Testis (tissue), 2 donors: ENCODE measurements at regions not wholly inside any gene's neighbourhood (a gene's known extent, or its start where the extent isn't known, plus 50 kb on each side); places are given as distances from the start of the nearest gene placed in this dataset.
"Not testable (repeated sequence)": the region's sequence is repeated elsewhere in the genome, so short reads cannot be mapped to it uniquely, and the experiment has no call there.

Experiments used
- DNase-seq: peaks from one replicate; pipeline ENCODE4 v3.0.0-alpha.2; 2019
- H3K27ac ChIP-seq, 2 donors: fragments of 200-600 bp; sonication (generic); one replicate each; pipeline ENCODE4 v1.5.1; 2019
- H3K27me3 ChIP-seq: fragments of 200-600 bp; sonication (generic); one replicate; pipeline ENCODE4 v1.5.1; 2019
- H3K36me3 ChIP-seq: fragments of 200-600 bp; sonication (generic); one replicate; pipeline ENCODE4 v1.5.1; 2017; ENCODE audit warnings: low read depth; ENCODE audit errors: missing control alignments
- H3K4me1 ChIP-seq: fragments of 200-600 bp; sonication (generic); one replicate; pipeline ENCODE4 v1.5.1; 2019
- H3K4me3 ChIP-seq, 2 donors: fragments of 200-600 bp; sonication (generic); one replicate each; pipeline ENCODE4 v1.5.1; 2017 to 2019
- H3K9me3 ChIP-seq: fragments of 200-600 bp; sonication (generic); one replicate; pipeline ENCODE4 v1.5.1; 2017
- POLR2A ChIP-seq: fragments of 450-650 bp; IDR thresholded peaks from one replicate; pipeline ENCODE4 v1.6.1; 2017; ENCODE audit warnings: antibody characterized with exemption, mild to moderate bottlenecking, moderate library complexity
- WGBS, 2 donors: methylation state at CpG; one replicate each; pipeline ENCODE4 v1.1.5; 2018; 5-methylcytosine and 5-hydroxymethylcytosine counted together
- intact Hi-C: fragments of 100-400 bp; cut with DNase I; formaldehyde crosslinking; loops from one replicate; pipeline ENCODE4 v1.15.1; 2023; ENCODE audit warnings: low total_unique reads
- TF ChIP-seq, protein P1 (sequence below), 3 experiments: fragments of 450-650 bp in 2 of 3; fragments of 200-600 bp in 1 of 3; sonication (generic) in 1 of 3; IDR thresholded peaks; one replicate each; pipeline ENCODE4 v1.5.1; 2016 to 2019; ENCODE audit warnings: antibody characterized with exemption in 3 of 3, mild to moderate bottlenecking in 2 of 3, moderate library complexity in 1 of 3

DNA sequence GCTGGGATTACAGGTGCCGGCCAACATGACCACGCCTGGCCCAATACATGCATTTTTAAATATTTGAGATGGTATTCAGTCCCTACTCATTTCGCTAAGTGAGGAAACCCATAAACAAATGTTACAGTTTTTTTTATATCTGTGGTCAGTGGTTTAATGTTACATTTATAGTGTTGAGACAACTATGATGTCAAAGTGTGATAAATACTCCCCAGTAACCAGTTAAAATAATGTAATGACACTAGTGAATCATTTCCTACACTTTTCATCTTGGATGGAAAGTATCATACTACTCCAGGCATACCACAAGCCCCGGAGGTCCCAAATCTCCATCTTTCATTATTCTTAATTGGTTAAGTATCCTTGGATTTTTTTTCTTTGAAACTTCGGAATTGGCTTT lies 87.5 kb upstream of the KIF26B start:
- Histone ChIP-seq H3K9me3 (no peaks in the 10 kb centered on the region), H3K4me1 (no peaks in the 10 kb centered on the region), H3K36me3 (no peaks in the 10 kb centered on the region), H3K27me3 (no peaks in the 10 kb centered on the region), H3K4me3 (no peak overlapping the region), H3K27ac (no peak overlapping the region)
- WGBS, 2 donors = 82 to 84% methylated on average over 5 of the region's 5 CpGs
- intact Hi-C loops = no loop called here
- no peak for DNase-seq
- TF ChIP-seq POLR2A = no peak

DNA sequence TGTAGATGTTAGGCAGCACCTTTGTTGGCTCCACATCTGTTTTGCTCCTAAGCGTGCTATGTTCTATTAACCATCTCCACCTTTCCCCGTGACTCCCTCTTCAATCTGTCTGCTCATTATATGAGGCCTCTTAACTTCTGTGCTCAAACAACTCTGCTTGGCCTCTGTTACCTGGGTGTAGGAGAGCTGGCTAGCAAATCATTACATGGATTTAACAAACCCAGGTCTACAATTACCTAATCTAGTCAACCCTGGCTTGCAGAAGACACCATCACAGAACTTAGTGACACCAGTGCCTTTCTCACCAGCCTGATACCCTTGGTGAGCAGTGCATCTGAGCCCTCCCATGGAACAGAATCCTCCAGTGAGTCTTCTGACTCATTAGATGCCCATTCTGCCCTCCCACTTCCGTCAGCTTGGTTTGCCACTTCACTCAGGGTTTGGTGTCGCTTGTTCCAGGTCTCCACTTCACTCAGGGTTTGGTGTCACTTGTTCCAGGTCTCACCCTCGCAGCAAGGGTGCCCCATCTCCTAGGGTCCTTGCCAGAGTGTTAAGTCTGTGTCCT lies 92.0 kb upstream of the KIF26B start:
- H3K4me3 ChIP-seq = no peak overlapping the region
- H3K36me3 ChIP-seq = no peaks in the 10 kb centered on the region
- no peak for TF ChIP-seq POLR2A
- TF ChIP-seq, protein P1, sequence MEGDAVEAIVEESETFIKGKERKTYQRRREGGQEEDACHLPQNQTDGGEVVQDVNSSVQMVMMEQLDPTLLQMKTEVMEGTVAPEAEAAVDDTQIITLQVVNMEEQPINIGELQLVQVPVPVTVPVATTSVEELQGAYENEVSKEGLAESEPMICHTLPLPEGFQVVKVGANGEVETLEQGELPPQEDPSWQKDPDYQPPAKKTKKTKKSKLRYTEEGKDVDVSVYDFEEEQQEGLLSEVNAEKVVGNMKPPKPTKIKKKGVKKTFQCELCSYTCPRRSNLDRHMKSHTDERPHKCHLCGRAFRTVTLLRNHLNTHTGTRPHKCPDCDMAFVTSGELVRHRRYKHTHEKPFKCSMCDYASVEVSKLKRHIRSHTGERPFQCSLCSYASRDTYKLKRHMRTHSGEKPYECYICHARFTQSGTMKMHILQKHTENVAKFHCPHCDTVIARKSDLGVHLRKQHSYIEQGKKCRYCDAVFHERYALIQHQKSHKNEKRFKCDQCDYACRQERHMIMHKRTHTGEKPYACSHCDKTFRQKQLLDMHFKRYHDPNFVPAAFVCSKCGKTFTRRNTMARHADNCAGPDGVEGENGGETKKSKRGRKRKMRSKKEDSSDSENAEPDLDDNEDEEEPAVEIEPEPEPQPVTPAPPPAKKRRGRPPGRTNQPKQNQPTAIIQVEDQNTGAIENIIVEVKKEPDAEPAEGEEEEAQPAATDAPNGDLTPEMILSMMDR (IDR thresholded peaks at IDR 0.05) = no peak
- no peak overlapping the region for H3K27ac ChIP-seq
- intact Hi-C loops = no loop called here
- no peaks in the 10 kb centered on the region for H3K9me3 ChIP-seq
- WGBS, 2 donors = 90 to 91% methylated on average over 5 of the region's 5 CpGs
- no peak for DNase-seq
- H3K4me1 ChIP-seq = no peaks in the 10 kb centered on the region
- no peaks in the 10 kb centered on the region for H3K27me3 ChIP-seq

DNA sequence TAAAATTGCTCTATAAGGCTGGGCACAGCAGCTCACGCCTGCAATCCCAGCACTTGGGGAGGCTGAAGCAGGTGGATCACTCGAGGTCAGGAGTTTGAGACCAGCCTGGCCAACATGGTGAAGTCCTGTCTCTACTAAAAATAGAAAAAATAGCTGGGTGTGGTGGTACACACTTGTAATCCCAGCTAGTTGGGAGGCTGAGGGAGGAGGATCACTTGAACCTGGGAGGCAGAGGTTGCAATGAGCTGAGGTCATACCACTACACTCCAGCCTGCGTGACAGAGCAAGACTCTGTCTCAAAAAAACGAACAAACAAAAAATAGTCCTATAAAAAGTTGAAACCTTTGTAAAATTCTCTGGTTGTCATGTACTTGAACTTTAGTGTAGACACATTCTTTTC lies 93.0 kb upstream of the KIF26B start:
- H3K27ac ChIP-seq, H3K4me3 ChIP-seq, H3K36me3 ChIP-seq, H3K27me3 ChIP-seq, H3K9me3 ChIP-seq, H3K4me1 ChIP-seq, DNase-seq, intact Hi-C loops: not testable (repeated sequence)
- WGBS, 2 donors = 91 to 92% methylated on average over 4 of the region's 4 CpGs

DNA sequence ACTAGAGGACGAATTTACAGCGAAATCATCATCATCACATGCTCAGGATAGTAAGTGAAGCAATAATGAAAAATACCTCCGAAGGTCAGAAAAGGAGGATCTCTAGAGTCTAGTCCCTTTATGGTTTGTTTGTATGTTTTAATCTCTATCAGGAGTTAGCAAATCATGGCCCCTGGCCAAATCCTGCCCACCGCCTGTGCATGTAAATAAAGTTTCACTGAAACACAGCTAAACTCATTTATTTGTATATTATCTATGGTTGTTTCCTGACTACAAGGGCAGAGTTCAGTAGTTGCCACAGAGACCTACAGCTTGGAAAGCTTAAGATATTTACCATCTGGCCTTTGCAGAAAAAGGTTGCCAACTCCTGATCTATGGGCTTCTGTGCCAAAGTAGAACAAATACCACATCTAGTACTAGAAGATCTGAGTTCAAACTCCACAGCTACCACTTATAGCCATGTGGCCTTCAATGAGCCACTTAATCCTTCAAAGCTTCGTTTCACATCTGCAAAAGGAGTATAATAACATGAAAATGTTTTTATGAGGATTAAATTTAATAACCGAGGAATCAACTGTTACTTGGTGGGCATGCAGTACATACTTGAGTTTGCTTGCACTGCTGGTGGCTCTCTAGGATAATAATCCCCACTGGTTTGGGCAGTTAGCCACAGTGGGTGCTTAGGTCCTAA lies 94.0 kb upstream of the KIF26B start:
- intact Hi-C loops = no loop called here

DNA sequence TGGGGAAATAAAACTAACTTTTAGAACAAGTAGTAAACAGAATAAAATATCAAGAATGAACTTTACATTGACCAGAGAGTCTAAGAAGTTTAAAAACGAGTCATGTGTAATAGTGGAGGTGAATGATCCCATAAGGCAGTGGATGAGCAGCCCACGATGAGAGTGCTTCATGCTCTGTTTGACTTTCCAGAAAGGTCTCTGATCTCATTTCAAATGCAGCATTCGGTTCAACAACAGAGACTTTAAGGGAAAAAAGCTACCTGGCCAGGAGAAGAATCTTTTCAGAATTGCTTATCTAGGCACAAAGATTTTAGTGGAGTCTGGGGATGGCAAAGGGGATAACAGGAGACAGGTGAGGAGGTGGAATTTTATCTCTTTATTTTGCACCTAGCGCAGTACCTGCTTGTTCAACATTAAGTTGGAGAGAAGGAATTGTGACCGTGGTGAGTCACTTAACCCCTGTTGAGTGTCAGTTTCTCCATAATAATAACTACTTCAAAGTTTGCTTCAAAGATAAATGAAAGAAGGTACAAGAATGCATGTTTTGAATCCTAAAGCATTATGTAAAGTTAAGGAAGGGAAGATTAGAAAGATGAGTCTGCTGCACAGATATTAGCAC lies 94.9 kb upstream of the KIF26B start:
- TF ChIP-seq, protein P1 (IDR thresholded peaks at IDR 0.05) = no peak
- no peak for TF ChIP-seq POLR2A
- H3K4me1 ChIP-seq = no peaks in the 10 kb centered on the region
- H3K9me3 ChIP-seq = no peaks in the 10 kb centered on the region
- 70 to 92% methylated on average over 4 to 5 of the region's 5 CpGs for WGBS, 2 donors
- no peaks in the 10 kb centered on the region for H3K27me3 ChIP-seq
- no peak overlapping the region for H3K4me3 ChIP-seq
- no peak overlapping the region for H3K27ac ChIP-seq
- DNase-seq = no peak
- intact Hi-C loops = no loop called here
- H3K36me3 ChIP-seq = no peaks in the 10 kb centered on the region

More for the DNA sequence above, 94.0 kb upstream of the KIF26B start:
- Histone ChIP-seq H3K27ac (no peak overlapping the region), H3K4me3 (no peak overlapping the region), H3K27me3 (no peaks in the 10 kb centered on the region), H3K36me3 (no peaks in the 10 kb centered on the region), H3K9me3 (no peaks in the 10 kb centered on the region), H3K4me1 (no peaks in the 10 kb centered on the region)
- 69 to 71% methylated on average over 6 of the region's 6 CpGs for WGBS, 2 donors
- DNase-seq = no peak
- no peak for TF ChIP-seq POLR2A
- TF ChIP-seq, protein P1 (IDR thresholded peaks at IDR 0.05) = no peak
